ENCODE measurements at regions not wholly inside any gene's neighbourhood (a gene's known extent, or its start where the extent isn't known, plus 50 kb on each side); places are given as distances from the start of the nearest gene placed in this dataset.
"Not testable (repeated sequence)": the region's sequence is repeated elsewhere in the genome, so short reads cannot be mapped to it uniquely, and the experiment has no call there.

- DNase-seq (ENCODE audit: low spot score) = no peak
Observed at GRCh38 chr4:59615316-59615715, 1584.8 kb upstream of the ADGRL3 start.

- DNase-seq (ENCODE audit: low spot score) = no peak
Observed at GRCh38 chr4:59629348-59629747, 1570.8 kb upstream of the ADGRL3 start.

- no peak for DNase-seq (ENCODE audit: low spot score)
Observed at GRCh38 chr4:59630235-59630634, 1569.9 kb upstream of the ADGRL3 start.

- DNase-seq (ENCODE audit: low spot score) = no peak
Observed at GRCh38 chr4:59630922-59631321, 1569.2 kb upstream of the ADGRL3 start.

- no peak for DNase-seq (ENCODE audit: low spot score)
Observed at GRCh38 chr4:59637596-59637995, 1562.5 kb upstream of the ADGRL3 start.

- no peak for DNase-seq (ENCODE audit: low spot score)
Observed at GRCh38 chr4:59643682-59644081, 1556.4 kb upstream of the ADGRL3 start.

- no peak for DNase-seq (ENCODE audit: low spot score)
Observed at GRCh38 chr4:59644765-59645164, 1555.4 kb upstream of the ADGRL3 start.

- DNase-seq (ENCODE audit: low spot score) = no peak
Observed at GRCh38 chr4:59646082-59646481, 1554.0 kb upstream of the ADGRL3 start.

- DNase-seq (ENCODE audit: low spot score) = no peak
Observed at GRCh38 chr4:59647011-59647410, 1553.1 kb upstream of the ADGRL3 start.

- DNase-seq (ENCODE audit: low spot score) = no peak
Observed at GRCh38 chr4:59647500-59647899, 1552.6 kb upstream of the ADGRL3 start.

- no peak for DNase-seq (ENCODE audit: low spot score)
Observed at GRCh38 chr4:59650861-59651260, 1549.3 kb upstream of the ADGRL3 start.

- no peak for DNase-seq (ENCODE audit: low spot score)
Observed at GRCh38 chr4:59655996-59656395, 1544.1 kb upstream of the ADGRL3 start.

- DNase-seq (ENCODE audit: low spot score) = no peak
Observed at GRCh38 chr4:59664771-59665170, 1535.4 kb upstream of the ADGRL3 start.

GRCh38 chr4:59666645-59667044 lies 1533.5 kb upstream of the ADGRL3 start:
- DNase-seq (ENCODE audit: low spot score) = no peak

GRCh38 chr4:59671037-59671436 lies 1529.1 kb upstream of the ADGRL3 start:
- DNase-seq (ENCODE audit: low spot score) = no peak

- no peak for DNase-seq (ENCODE audit: low spot score)
Observed at GRCh38 chr4:59676389-59676788, 1523.7 kb upstream of the ADGRL3 start.

- DNase-seq (ENCODE audit: low spot score) = not testable (repeated sequence)
Observed at GRCh38 chr4:59676992-59677391, 1523.1 kb upstream of the ADGRL3 start.

- no peak for DNase-seq (ENCODE audit: low spot score)
Observed at GRCh38 chr4:59685626-59686025, 1514.5 kb upstream of the ADGRL3 start.

- no peak for DNase-seq (ENCODE audit: low spot score)
Observed at GRCh38 chr4:59689149-59689548, 1511.0 kb upstream of the ADGRL3 start.

- DNase-seq (ENCODE audit: low spot score) = no peak
Observed at GRCh38 chr4:59695355-59696053, 1504.6 kb upstream of the ADGRL3 start.

GRCh38 chr4:59698041-59698440 lies 1502.1 kb upstream of the ADGRL3 start:
- DNase-seq (ENCODE audit: low spot score) = no peak

- no peak for DNase-seq (ENCODE audit: low spot score)
Observed at GRCh38 chr4:59700651-59701050, 1499.5 kb upstream of the ADGRL3 start.

GRCh38 chr4:59704616-59705015 lies 1495.5 kb upstream of the ADGRL3 start:
- DNase-seq (ENCODE audit: low spot score) = no peak

- DNase-seq (ENCODE audit: low spot score) = no peak
Observed at GRCh38 chr4:59712470-59712869, 1487.7 kb upstream of the ADGRL3 start.

Data from AG08395 (cell line).